ENCODE measurements at regions not wholly inside any gene's neighbourhood (a gene's known extent, or its start where the extent isn't known, plus 50 kb on each side); places are given as distances from the start of the nearest gene placed in this dataset.

DNA sequence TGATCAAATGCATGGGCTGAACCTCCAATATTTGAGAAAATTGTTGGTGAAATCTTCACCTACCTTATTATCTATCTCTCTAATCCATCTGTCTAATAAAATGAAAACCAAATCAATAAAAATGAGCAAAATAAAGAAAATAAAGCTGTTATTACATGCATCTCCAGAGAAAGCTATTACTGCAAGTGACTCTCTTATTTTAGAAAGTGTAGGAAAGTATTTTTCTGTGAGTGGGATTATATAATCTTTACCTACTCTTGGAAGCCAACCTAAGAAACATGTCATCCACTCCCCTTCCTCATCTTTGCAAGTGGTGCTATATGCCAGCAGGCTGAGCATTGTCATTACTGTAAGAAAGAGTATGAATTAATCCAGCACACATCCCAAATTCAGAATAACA is 191.5 kb upstream of the RFC3 start:
- H3K9me1 ChIP-seq (ENCODE audit: insufficient read depth, low read length), result no peaks in the 10 kb centered on the region
- no peak overlapping the region for H2BK15ac ChIP-seq (ENCODE audit: low read depth, low read length)
- H3K18ac ChIP-seq (ENCODE audit: low read depth, low read length), result no peak overlapping the region
- ChIA-PET CTCF (no interaction called here), POLR2A (ENCODE audit: unreplicated experiment) (no interaction called here)
- no peak overlapping the region for H4K5ac ChIP-seq (ENCODE audit: low read depth, low read length)
- no peak overlapping the region for H2BK5ac ChIP-seq (ENCODE audit: low read depth, low read length, poor library complexity, severe bottlenecking)
- no peak overlapping the region for H2BK20ac ChIP-seq (ENCODE audit: low read depth, low read length)
- H2AFZ ChIP-seq (replicated peaks; ENCODE audit: low read length, poor library complexity), result no peak overlapping the region
- H3K79me1 ChIP-seq (ENCODE audit: low read depth in 1 of 2, low read length in 2 of 2), result no peaks in the 10 kb centered on the region
- intact Hi-C loops (cut with micrococcal nuclease), result no loop called here
- no peak for DNase-seq
- H3K56ac ChIP-seq (ENCODE audit: extremely low read depth, insufficient read depth, low read length), result no peak overlapping the region
- dilution Hi-C loops (cut with HindIII; ENCODE audit: low sequenced_read_pairs, unreplicated experiment), result no loop called here
- no peak overlapping the region for H2BK120ac ChIP-seq (ENCODE audit: low read depth, low read length)
- no peaks in the 10 kb centered on the region for H3K36me3 ChIP-seq (ENCODE audit: control insufficient read depth, insufficient read depth, low read length)
- H3K9me3 ChIP-seq (ENCODE audit: control insufficient read depth, insufficient read depth, low read length), result no peaks in the 10 kb centered on the region
- H4K91ac ChIP-seq (ENCODE audit: insufficient read depth, low read depth, low read length), result no peak overlapping the region
- H3K4me1 ChIP-seq (ENCODE audit: control insufficient read depth, insufficient read depth, low read length), result no peaks in the 10 kb centered on the region; the same call in 1 of the 2 replicates
- in situ Hi-C loops (cut with MboI; ENCODE audit: low sequenced_read_pairs), result no loop called here
- H2AK5ac ChIP-seq (ENCODE audit: low read depth, low read length), result no peak overlapping the region
- no TSS peak for BruUV-seq (replicated peaks)
- no peak for TF ChIP-seq MXI1 (IDR thresholded peaks at IDR 0.05; ENCODE audit: borderline replicate concordance, low read depth, low read length)
- TF ChIP-seq, protein P1, sequence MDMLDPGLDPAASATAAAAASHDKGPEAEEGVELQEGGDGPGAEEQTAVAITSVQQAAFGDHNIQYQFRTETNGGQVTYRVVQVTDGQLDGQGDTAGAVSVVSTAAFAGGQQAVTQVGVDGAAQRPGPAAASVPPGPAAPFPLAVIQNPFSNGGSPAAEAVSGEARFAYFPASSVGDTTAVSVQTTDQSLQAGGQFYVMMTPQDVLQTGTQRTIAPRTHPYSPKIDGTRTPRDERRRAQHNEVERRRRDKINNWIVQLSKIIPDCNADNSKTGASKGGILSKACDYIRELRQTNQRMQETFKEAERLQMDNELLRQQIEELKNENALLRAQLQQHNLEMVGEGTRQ (IDR thresholded peaks at IDR 0.05; ENCODE audit: low read depth, low read length), result no peak
- no peak for TF ChIP-seq MAFK (IDR thresholded peaks at IDR 0.05; ENCODE audit: low read depth, low read length)
- no peak for TF ChIP-seq SMC3 (IDR thresholded peaks at IDR 0.05; ENCODE audit: low read depth, low read length)
- TF ChIP-seq RFX5 (IDR thresholded peaks at IDR 0.05; ENCODE audit: low read depth, low read length), result no peak
- no peak for TF ChIP-seq CEBPB (IDR thresholded peaks at IDR 0.05; ENCODE audit: low read depth, low read length)
- no peak for TF ChIP-seq BHLHE40 (IDR thresholded peaks at IDR 0.05; ENCODE audit: low read depth, low read length)
- no peak for TF ChIP-seq NFE2L2 (IDR thresholded peaks at IDR 0.05; ENCODE audit: low read depth, low read length)
- no peak overlapping the region for H4K8ac ChIP-seq (ENCODE audit: low read depth in 2 of 2, low read length in 2 of 2)
- H3K27me3 ChIP-seq (ENCODE audit: control insufficient read depth, insufficient read depth, low read length), result no peaks in the 10 kb centered on the region
- H3K23ac ChIP-seq (ENCODE audit: low read depth, low read length), result no peak overlapping the region
- H3K4me3 ChIP-seq (ENCODE audit: insufficient read depth, low read depth, low read length), result no peak overlapping the region
- no peak for ATAC-seq (ENCODE audit: low read depth)
- H3K27ac ChIP-seq (ENCODE audit: insufficient read depth, low read length), result no peak overlapping the region
- H2AK9ac ChIP-seq (replicated peaks; ENCODE audit: low read depth, low read length, poor library complexity), result no peak overlapping the region
- no peak overlapping the region for H3K14ac ChIP-seq (replicated peaks; ENCODE audit: low read depth, low read length)
- no peaks in the 10 kb centered on the region for H4K20me1 ChIP-seq (ENCODE audit: insufficient read depth, low read length)
- no peak overlapping the region for H3K9ac ChIP-seq (ENCODE audit: low read depth, low read length)
- no peak overlapping the region for H3K4ac ChIP-seq (ENCODE audit: low read depth, low read length)
- H3K4me2 ChIP-seq (ENCODE audit: low read depth, low read length), result no peak overlapping the region

Data from IMR-90 (cell line).